Esophagus muscularis mucosa (tissue), 4 donors: ENCODE measurements at regions not wholly inside any gene's neighbourhood (a gene's known extent, or its start where the extent isn't known, plus 50 kb on each side); places are given as distances from the start of the nearest gene placed in this dataset.

Experiments
- DNase-seq: peaks from one replicate; pipeline ENCODE4 v3.0.0-alpha.2; 2017; ENCODE audit errors: extremely low spot score
- H3K27ac ChIP-seq, 4 donors: fragments of 200-600 bp; sonication (generic); replicated peaks in 1 of 4; 1 replicate in 3 of 4; 2 replicates in 1 of 4; pipeline ENCODE4 v1.5.1; 2016 to 2019; ENCODE audit warnings: mild to moderate bottlenecking in 1 of 4
- H3K27me3 ChIP-seq, 4 donors: fragments of 200-600 bp; sonication (generic); one replicate each; pipeline versions ENCODE4 v1.5.1 to v1.6.0; 2016 to 2019
- H3K36me3 ChIP-seq, 4 donors: fragments of 200-600 bp; sonication (generic); one replicate each; pipeline ENCODE4 v1.5.1; 2016 to 2019
- H3K4me1 ChIP-seq, 4 donors: fragments of 200-600 bp; sonication (generic); one replicate each; pipeline ENCODE4 v1.5.1; 2016 to 2019
- H3K4me3 ChIP-seq, 4 donors: fragments of 200-600 bp; sonication (generic); 1 replicate in 2 of 4; 2 replicates in 2 of 4; pipeline ENCODE4 v1.5.1; 2016 to 2019; ENCODE audit warnings: mild to moderate bottlenecking in 4 of 4, moderate library complexity in 1 of 4
- H3K9me3 ChIP-seq, 4 donors: fragments of 200-600 bp; sonication (generic); 1 replicate in 3 of 4; 2 replicates in 1 of 4; pipeline ENCODE4 v1.5.1; 2016 to 2019
- CTCF ChIP-seq, 3 experiments: fragments of 200-600 bp in 2 of 3; fragments of 450-650 bp in 1 of 3; sonication (generic) in 2 of 3; IDR thresholded peaks; one replicate each; pipeline ENCODE4 v1.5.1; 2017 to 2019; ENCODE audit warnings: antibody characterized with exemption in 3 of 3, mild to moderate bottlenecking in 2 of 3, moderate library complexity in 1 of 3
- EP300 ChIP-seq: sonication (generic); formaldehyde crosslinking; IDR thresholded peaks from one replicate; pipeline ENCODE4 v1.6.1; 2017; ENCODE audit warnings: antibody characterized with exemption
- POLR2A ChIP-seq: fragments of 450-650 bp; IDR thresholded peaks from one replicate; pipeline ENCODE4 v1.6.1; 2017; ENCODE audit warnings: antibody characterized with exemption, moderate library complexity, mild to moderate bottlenecking, low read depth
- POLR2AphosphoS5 ChIP-seq, 2 donors: sonication (generic); formaldehyde crosslinking; IDR thresholded peaks; one replicate each; pipeline ENCODE4 v1.6.1; 2017; ENCODE audit warnings: antibody characterized with exemption in 2 of 2
- WGBS: methylation state at CpG from one replicate; pipeline ENCODE4 v1.1.5; 2018; 5-methylcytosine and 5-hydroxymethylcytosine counted together
- intact Hi-C: fragments of 100-400 bp; cut with DNase I; formaldehyde crosslinking; loops from one replicate; pipeline ENCODE4 v1.15.1; 2023

- TF ChIP-seq POLR2A (no peak), CTCF (IDR thresholded peaks at IDR 0.05) (no peak), POLR2AphosphoS5 (IDR thresholded peaks at IDR 0.05) (no peak), EP300 (no peak)
- H3K27ac ChIP-seq, result no peak overlapping the region
- no peak overlapping the region for H3K4me3 ChIP-seq
- intact Hi-C loops, result no loop called here
- no peaks in the 10 kb centered on the region for H3K36me3 ChIP-seq
- H3K9me3 ChIP-seq, result no peaks in the 10 kb centered on the region
- 84% methylated on average over 6 of the region's 6 CpGs for WGBS
- DNase-seq, result no peak
- no peaks in the 10 kb centered on the region for H3K4me1 ChIP-seq
- H3K27me3 ChIP-seq, result peaks cover 0 to 29% (median 0%) of the 10 kb centered on the region in 4 donors
These were observed 199.4 kb downstream of the FOXD2 start for GRCh38 chr1:47637111-47637685.

- TF ChIP-seq CTCF (IDR thresholded peaks at IDR 0.05) (no peak), POLR2A (no peak), EP300 (no peak), POLR2AphosphoS5 (IDR thresholded peaks at IDR 0.05) (no peak)
- Histone ChIP-seq H3K27ac (no peak overlapping the region), H3K4me1 (peaks cover 0 to 3% (median 0%) of the 10 kb centered on the region in 4 donors), H3K36me3 (no peaks in the 10 kb centered on the region), H3K9me3 (no peaks in the 10 kb centered on the region), H3K27me3 (peaks cover 0 to 20% (median 0%) of the 10 kb centered on the region in 4 donors), H3K4me3 (no peak overlapping the region)
- DNase-seq, result no peak
- intact Hi-C loops, result no loop called here
- WGBS, result 80% methylated on average over 9 of the region's 9 CpGs
These were observed 200.4 kb downstream of the FOXD2 start for GRCh38 chr1:47638240-47638639.

GRCh38 chr1:47638713-47639112 is 200.9 kb downstream of the FOXD2 start:
- Histone ChIP-seq H3K27ac (no peak overlapping the region), H3K4me1 (peaks cover 0 to 8% (median 0%) of the 10 kb centered on the region in 4 donors), H3K36me3 (no peaks in the 10 kb centered on the region), H3K4me3 (no peak overlapping the region), H3K9me3 (no peaks in the 10 kb centered on the region), H3K27me3 (peaks cover 0 to 20% (median 0%) of the 10 kb centered on the region in 4 donors)
- no peak for TF ChIP-seq EP300
- TF ChIP-seq POLR2AphosphoS5 (IDR thresholded peaks at IDR 0.05), result no peak
- TF ChIP-seq POLR2A, result no peak
- TF ChIP-seq CTCF (IDR thresholded peaks at IDR 0.05), result no peak
- DNase-seq, result no peak
- intact Hi-C loops, result no loop called here
- WGBS, result 83% methylated on average over 5 of the region's 5 CpGs

GRCh38 chr1:47643306-47644211 is 205.7 kb downstream of the FOXD2 start:
- no peaks in the 10 kb centered on the region for H3K9me3 ChIP-seq
- intact Hi-C loops, result no loop called here
- TF ChIP-seq POLR2AphosphoS5 (IDR thresholded peaks at IDR 0.05) (no peak), POLR2A (no peak), CTCF (IDR thresholded peaks at IDR 0.05) (no peak), EP300 (no peak)
- H3K27ac ChIP-seq, result no peak overlapping the region
- no peak for DNase-seq
- peaks cover 0 to 12% (median 0%) of the 10 kb centered on the region in 4 donors for H3K27me3 ChIP-seq
- no peak overlapping the region for H3K4me3 ChIP-seq
- H3K4me1 ChIP-seq, result peaks cover 0 to 9% (median 4%) of the 10 kb centered on the region in 4 donors
- 65% methylated on average over 13 of the region's 20 CpGs for WGBS
- H3K36me3 ChIP-seq, result no peaks in the 10 kb centered on the region
